Fibroblast of the aortic adventitia (primary cell): ENCODE measurements at regions not wholly inside any gene's neighbourhood (a gene's known extent, or its start where the extent isn't known, plus 50 kb on each side); places are given as distances from the start of the nearest gene placed in this dataset.
"Not testable (repeated sequence)": the region's sequence is repeated elsewhere in the genome, so short reads cannot be mapped to it uniquely, and the experiment has no call there.

Source experiments
- DNase-seq: peaks from one replicate; pipeline ENCODE4 v3.0.0-alpha.2; 2010; ENCODE audit warnings: low read depth
- H3K4me3 ChIP-seq: 2 replicates; pipeline ENCODE4 v1.5.1; 2011; ENCODE audit warnings: low read depth, mild to moderate bottlenecking, control low read depth, low read length, moderate library complexity

DNA sequence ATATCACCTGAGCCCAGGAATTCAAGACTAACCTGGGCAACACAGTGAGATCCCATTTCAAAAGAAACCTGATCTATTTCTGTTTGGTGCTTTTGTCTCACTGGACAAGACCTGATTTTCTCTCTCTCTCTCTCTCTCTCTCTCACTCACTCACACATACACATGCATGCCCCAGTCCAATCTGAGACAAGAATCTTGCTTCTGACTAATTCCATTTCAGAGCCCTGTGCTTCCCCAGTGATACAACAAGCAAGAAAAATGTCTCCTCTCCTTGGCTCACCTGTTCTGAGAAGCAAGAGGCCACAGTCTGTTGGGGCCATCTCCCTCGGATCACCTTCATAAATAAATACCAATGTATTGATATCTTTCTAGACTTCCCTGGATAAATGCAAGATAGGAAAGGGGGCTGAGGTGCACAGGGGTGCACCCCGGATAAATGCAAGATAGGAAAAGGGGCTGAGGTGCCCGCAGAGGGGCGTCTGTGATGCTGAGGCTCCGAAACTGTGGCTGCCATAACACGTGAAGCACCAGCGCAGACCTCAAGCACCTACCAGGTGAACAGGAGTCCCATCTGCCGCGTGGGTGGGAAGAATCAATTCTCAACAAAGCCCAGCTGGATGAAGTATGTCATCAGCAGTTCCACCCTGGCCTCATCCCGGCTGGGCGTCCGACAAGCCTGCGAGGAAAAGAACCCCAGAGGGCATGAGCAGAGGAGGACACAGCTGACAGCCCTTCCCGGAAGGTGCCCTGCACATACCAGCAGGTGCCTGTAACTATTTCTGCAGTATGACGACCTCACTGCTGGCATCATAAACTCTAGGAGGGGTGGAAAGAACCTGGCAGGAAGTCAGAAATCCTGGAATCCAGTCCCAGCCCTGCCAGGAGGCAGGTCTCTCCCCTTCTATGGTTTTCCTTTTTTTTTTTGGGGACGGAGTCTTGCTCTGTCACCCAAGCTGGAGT lies 280.0 kb downstream of the GOLGA6L6 start:
- not testable (repeated sequence) for H3K4me3 ChIP-seq

DNA sequence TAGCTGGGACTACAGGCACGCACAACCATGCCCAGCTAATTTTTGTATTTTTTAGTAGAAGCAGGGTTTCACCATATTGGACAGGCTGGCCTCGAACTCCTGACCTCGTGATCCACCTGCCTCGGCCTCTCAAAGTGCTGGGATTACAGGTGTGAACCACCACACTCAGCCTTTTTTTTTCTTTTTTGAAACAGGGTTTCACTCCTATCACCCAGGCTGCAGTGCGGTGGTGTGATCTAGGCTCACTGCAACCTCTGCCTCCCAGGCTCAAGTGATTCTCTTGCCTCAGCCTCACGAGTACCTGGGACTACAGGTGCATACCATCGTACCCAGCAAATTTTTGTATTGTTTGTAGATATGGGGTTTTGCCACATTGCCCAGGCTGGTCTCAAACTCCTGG lies 280.9 kb downstream of the GOLGA6L6 start:
- DNase-seq, H3K4me3 ChIP-seq: not testable (repeated sequence)

More for the DNA sequence above, 280.0 kb downstream of the GOLGA6L6 start:
- not testable (repeated sequence) for DNase-seq

DNA sequence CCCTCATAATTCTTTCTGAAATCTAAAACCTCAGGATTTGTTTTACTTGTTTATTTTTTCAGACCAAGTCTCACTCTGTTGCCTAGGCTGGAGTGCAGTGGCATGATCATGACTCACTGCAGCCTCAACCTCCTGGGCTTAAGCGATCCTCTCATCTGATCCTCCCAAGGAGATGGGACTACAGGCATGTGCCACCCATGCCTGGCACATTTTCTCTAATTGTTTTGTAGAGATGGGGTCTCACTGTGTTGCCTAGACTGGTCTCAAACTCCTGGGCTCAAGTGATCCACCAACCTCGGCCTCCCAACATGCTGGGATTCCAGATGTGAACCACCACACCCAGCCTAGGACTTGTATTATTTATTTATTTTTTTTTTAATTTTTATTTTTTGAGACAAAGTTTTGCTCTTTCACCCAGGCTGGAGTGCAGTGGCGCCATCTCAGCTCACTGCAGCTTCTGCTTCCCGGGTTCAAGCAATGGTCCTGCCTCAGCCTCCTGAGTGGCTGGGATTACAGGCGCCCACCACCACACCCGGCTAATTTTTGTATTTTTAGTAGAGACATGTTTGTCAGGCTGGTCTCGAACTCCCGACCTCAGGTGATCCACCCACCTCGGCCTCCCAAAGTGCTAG lies 281.9 kb downstream of the GOLGA6L6 start:
- H3K4me3 ChIP-seq, DNase-seq: not testable (repeated sequence)

DNA sequence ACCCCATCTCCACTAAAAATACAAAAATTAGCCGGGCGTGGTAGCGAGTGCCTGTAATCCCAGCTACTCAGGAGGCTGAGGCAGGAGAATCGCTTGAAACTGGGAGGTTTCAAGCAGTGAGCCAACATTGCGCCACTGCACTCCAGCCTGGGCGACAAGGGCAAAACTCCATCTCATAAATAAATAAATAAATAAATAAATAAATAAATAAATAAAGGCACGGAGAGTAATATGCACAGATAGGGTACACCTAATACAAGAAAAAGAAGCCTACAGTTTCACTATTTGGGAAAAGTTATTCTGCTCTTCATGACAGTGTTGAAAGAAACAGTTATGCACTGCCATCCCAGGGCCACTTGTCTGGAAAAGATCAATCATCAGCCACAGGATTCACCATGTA lies 285.2 kb downstream of the GOLGA6L6 start:
- not testable (repeated sequence) for H3K4me3 ChIP-seq, DNase-seq

DNA sequence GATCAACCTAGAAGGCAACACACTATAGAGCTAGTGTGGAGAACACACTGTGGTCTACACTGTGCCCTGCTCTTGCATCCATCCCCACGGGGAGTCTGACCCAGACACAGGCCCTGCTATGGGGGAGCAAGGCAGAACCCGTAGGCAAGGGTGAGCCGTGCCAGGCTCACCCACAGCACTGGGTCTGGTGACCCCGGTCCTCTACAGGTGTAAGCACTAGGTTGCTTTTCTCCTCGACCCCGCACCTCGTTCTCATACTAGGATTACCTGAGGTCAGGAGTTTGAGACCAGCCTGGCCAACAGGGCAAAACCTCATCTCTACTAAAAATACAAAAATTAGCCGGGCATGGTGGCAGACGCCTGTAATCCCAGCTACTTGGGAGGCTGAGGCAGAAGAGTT lies 286.0 kb downstream of the GOLGA6L6 start:
- not testable (repeated sequence) for H3K4me3 ChIP-seq, DNase-seq

DNA sequence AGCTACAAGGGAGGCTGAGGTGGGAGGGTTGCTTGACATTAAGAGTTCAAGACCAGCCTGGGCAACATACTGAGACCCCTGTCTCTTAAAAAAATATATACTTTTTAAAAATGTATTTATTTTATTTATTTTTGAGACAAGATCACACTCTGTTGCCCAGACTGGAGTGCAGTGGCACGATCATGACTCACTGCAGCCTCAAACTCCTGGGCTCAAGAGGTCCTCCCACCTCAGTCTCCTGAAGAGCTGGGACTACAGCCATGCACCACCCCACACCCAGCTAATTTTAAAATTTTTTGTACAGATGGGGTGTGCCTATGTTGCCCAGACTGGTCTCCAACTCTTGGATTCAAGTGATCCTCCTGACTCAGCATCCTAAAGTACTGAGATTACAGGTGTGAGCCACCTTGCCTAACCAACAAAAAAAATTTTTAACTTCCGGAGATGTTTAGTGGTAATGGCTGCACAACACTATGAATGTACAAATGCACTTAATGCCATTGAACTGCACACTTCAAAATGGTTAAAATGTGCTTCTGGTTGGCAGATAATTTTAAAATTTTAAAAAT lies 288.5 kb downstream of the GOLGA6L6 start:
- H3K4me3 ChIP-seq, DNase-seq: not testable (repeated sequence)

DNA sequence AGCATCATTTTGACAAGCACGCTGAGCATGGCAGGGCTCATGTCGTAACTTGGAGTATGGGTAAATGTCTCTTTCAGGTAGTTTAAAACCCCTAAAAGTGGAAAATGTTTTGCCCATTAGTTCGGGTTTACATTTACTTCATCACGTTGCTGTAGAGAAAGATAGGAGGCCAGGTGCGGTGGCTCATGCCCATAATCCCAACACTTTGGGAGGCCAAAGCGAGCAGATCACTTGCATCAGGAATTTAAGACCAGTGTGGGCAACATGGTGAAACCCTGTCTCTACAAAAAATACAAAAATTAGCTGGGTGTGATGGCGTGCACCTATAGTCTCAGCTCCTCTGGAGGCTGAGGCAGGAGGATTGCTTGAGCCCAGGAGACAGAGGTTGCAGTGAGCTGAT lies 289.6 kb downstream of the GOLGA6L6 start:
- not testable (repeated sequence) for DNase-seq, H3K4me3 ChIP-seq

DNA sequence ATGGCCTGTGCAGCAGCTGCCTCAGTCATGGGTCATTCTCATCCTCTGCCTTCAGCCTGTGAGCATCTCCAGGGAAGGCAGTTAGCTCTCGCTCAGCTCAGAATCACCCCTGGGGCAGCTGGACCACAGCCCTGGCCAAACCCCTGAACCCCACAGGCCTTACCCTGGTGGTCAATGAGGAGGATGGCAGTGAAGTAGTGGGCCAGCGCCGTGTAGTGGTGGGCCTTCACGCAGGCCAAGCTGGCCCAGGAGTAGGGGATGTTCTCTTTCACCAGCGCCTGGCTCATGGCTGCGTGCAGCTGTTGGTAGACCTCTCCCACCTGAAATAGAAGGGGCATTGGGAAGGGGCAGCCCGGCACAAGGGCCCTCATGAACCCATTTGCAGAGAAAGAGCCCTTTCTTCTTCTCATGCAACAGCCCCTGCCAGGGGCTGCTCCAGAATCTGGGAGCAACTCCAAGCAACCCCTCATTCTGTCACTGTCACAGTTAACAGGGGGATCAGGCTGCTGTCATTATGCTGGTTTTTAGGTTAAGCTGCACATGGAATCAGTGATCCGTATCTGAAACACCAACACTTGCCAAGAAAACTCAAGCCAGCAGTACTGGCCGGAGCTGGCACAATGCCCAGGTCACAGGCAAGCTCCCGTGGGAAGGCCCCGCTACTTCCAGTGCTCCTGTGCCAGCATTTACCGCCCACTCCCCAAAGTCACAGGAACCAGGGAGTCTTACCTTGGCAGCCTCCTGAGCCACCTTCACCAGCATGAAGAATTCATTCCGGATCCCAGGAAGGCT lies 290.2 kb downstream of the GOLGA6L6 start:
- not testable (repeated sequence) for DNase-seq, H3K4me3 ChIP-seq

DNA sequence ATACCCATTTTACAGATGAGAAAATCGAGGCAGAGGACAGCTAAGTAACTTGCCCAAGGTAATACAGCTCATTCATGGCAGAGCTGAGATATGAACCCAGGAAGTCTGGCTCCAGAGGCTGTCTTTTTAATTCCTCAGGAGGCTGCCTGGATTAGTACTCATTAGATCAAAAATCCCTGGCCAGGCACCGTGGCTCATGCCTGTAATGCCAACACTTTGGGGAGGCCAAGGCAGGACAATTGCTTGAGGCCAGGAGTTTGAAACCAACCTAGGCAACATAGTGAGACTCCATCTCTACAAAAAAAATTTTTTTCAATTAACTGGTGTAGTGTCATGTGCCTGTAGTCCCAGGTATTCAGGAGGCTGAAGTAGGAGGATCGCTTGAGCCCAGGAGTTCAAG lies 291.4 kb downstream of the GOLGA6L6 start:
- DNase-seq, H3K4me3 ChIP-seq: not testable (repeated sequence)

DNA sequence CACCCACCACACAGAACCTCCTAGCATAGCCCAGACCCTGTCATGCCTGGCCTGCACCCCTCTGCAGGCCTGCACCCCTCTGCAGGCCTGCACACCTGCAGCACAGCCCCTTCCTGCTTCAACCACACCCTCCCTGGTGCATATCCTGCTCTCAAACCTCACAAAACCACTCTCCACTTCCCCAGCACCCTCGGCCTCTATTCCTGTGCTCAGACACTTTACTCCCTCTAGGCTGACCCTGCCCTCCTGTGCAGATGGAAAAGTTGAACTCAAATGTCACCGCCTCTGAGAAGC lies 292.0 kb downstream of the GOLGA6L6 start:
- not testable (repeated sequence) for H3K4me3 ChIP-seq, DNase-seq

DNA sequence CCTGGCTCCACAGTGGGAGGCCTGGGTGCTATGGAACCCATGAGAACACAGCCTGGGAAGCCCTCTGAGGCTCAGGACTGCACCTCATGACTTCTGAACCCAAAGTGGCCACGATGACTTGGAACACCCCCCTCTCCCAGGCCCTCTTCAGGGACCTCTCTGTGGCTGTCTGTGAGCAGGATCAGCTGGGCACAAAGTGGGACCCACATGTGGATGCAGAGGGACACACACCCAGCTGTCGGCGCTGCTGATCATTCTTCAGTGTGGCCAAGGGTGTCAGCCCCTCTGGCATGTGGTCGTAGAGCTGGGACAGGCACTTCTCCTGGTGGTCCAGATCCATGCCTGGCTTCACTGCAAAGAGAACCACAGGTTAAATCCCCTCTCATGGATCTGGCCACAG lies 293.2 kb downstream of the GOLGA6L6 start:
- DNase-seq, H3K4me3 ChIP-seq: not testable (repeated sequence)

DNA sequence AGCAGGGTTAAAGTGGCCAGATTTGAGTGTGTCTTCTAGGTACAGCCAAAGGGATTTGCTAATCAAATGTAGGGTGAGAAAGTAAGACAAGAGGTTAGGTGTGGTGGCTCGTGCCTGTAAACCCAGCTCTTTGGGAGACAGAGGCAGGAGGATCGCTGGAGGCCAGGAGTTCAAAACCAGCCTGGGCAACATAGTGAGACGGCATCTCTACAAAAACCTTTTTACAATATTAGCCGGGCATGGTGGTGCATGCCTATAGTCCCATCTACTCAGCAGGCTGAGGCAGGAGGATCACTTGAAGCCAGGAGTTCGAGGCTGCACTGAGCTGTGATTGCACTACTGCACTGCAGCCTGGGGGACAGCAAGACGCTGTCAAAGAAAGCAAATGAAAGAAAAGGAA lies 294.5 kb downstream of the GOLGA6L6 start:
- not testable (repeated sequence) for DNase-seq, H3K4me3 ChIP-seq

DNA sequence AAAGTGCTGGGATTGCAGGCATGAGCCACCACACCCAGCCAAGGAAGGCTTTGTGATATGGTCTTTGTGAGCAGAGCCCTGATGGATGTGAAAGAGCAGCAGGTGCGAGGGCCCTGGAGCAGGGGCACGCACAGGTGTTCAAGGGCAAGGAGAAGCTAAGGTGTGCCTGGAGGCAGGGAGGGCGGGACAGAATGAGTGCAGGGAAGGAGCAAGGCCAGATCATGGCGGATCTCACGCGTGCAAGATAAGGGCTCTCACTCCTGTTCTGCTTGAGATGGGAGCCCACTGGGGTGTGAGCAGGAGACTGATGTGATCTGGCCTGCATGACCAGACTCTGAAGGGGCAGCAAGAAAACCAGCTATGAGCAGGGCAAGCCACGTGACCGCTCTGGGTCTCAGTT lies 295.0 kb downstream of the GOLGA6L6 start:
- DNase-seq, result not testable (repeated sequence)

DNA sequence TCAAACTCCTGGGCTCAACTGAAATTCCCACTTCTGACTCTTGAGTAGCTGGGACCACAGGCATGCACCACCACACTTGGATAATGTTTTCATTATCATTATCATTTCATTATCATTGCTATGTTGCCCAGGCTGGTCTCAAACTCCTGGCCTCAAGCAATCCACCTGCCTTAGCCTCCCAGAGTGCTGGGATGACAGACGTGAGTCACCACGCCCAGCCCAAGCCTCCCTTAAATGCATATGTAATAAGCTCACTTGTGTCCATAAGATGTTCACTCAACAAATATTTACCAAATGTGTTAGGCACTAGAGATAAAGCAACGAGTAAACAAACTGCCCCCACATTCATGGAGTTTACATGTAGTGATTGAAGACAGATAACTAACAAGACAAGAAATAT lies 295.7 kb downstream of the GOLGA6L6 start:
- not testable (repeated sequence) for DNase-seq, H3K4me3 ChIP-seq

More for the DNA sequence above, 295.0 kb downstream of the GOLGA6L6 start:
- H3K4me3 ChIP-seq, result not testable (repeated sequence)

DNA sequence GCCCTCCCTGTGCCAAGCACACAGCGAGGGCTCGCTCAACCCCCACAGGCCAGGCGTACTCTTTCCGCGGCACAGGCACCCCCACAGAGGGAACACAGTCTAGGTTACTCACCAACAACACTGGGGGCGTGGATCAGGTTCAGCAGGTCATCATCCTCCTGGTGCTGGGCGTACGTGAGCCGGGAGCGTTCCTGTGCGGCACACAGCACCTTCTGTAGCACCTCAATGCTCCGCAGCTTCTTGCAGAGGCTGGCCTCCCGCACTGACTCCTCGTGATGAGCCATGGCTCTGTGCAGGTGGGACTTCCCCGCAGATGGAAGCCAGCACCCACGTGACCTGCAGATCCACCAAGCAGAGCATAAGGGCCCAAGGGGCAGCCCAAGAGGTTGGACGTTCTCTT lies 296.8 kb downstream of the GOLGA6L6 start:
- DNase-seq, H3K4me3 ChIP-seq: not testable (repeated sequence)

DNA sequence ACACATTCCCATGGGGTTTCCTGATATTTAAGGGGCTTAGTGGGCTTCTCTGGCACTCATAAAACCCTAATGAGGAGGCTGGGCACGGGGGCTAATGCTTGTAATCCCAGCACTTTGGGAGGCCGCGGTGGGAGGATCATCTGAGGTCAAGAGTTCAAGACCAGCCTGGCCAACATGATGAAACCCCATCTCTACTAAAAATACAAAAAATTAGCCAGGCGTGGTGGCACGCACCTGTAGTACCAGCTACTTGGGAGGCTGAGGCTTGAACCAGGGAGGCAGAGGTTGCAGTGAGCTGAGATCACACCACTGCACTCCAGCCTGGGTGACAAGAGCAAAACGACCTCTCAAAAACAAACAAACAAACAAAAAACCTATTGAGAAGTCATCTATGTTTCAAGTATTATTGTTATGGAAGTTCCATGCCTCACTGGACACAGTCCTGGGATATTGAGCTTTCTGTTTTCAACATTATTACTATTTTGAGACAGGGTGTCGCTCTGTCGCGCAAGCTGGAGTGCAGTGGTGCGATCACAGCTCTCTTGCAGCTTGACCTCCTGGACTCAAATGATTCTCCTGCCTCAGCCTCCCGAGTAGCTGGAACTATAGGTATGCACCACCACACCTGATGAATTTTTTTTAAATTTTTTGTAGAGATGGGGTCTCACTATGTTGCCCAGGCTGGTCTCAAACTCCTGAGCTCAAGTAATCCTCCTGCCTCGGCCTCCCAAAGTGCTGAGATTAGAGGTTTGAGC lies 297.9 kb downstream of the GOLGA6L6 start:
- DNase-seq, H3K4me3 ChIP-seq: not testable (repeated sequence)

DNA sequence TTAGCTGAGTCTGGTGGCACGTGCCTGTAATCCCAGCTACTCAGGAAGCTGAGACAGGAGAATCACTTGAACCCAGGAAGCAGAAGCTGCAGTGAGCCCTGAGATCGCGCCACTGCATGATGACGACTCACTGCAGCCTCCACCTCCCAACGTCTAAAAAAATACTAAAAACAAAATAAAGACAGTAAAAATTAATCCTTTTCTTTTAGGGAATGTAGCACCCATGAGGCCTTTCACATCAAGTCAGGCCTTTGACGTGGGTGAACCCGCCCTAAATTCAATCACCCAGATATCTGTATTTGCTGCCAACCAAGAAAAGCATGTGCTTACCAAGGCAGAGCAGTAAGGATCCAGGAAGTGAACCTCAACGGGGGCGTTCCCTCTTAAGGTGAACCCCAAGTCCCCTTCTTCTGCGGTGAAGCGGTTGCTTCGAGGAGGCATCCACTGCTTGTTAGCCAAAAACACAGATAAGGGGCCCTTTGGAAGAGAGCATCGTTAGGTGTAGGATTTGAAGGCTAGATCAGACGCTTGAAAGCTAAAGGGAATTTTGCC lies 301.2 kb downstream of the GOLGA6L6 start:
- not testable (repeated sequence) for H3K4me3 ChIP-seq, DNase-seq

DNA sequence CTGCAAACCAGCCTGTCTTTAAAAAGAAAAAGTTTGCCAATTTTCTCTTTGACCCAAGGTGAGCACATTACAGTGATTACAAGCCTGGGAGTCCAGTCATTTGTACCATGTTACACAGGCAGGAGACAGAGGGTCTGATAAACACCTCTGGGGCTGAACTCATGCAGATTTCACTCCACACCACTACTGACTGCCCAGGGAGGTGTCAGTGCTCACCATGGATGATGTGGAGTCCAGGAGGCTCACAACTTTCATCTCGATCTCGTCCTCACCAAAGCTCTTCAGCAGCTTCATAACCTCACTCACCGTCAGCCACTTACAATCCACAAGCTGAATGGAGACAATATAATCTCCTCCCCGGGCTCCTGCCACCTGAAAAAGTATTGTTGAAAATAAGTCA lies 302.4 kb downstream of the GOLGA6L6 start:
- not testable (repeated sequence) for DNase-seq, H3K4me3 ChIP-seq
